Astrocyte (in vitro differentiated cells and primary cell): ENCODE measurements at regions not wholly inside any gene's neighbourhood (a gene's known extent, or its start where the extent isn't known, plus 50 kb on each side); places are given as distances from the start of the nearest gene placed in this dataset.

Experiments
- EZH2 ChIP-seq: IDR thresholded peaks from 2 replicates; pipeline ENCODE4 v1.6.1; 2012; ENCODE audit warnings: mild to moderate bottlenecking, low read length, inconsistent platforms; ENCODE audit not compliant: insufficient read depth
- TF ChIP-seq, protein P1 (sequence below): IDR thresholded peaks from 2 replicates; pipeline ENCODE4 v1.5.1; 2011; ENCODE audit warnings: low read depth, mild to moderate bottlenecking, inconsistent platforms, low read length, moderate library complexity; ENCODE audit not compliant: insufficient read depth

DNA sequence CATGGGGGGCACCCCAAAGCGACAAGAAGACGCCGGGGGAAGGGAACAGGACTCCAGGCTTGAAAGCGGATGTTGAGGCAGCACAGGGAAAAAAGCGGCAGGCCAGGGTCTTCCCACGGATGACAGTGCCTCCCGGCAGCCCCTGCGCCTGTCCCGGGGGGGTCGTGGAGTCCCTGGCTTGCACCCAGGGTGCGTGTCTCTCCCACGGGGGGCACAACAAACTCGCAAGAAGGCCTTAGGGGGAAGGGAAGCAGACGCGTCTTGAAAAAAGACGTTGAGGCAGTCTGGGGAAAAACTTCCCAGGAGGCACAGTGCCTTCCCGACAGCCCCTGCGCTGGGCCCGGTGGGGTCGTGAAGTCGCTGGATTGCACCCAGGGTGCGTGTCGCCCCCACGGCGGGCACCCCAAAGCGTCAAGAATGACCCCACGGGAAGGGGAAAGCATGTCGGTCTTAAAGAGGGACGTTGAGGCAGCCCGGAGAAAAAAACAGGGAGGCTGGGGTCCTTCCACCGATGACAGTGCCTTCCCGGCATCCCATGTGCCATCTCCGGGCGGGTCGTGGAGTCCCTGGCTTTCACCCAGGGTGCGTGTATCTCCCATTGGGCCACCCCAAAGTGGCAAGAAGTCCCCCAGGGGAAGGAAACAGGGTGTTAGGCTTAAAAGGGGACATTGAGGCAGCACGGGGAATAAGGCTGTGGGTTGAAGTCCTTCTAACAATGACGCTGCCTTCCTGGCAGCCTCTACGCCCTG lies 159.9 kb upstream of the ALG10B start:
- TF ChIP-seq, protein P1, sequence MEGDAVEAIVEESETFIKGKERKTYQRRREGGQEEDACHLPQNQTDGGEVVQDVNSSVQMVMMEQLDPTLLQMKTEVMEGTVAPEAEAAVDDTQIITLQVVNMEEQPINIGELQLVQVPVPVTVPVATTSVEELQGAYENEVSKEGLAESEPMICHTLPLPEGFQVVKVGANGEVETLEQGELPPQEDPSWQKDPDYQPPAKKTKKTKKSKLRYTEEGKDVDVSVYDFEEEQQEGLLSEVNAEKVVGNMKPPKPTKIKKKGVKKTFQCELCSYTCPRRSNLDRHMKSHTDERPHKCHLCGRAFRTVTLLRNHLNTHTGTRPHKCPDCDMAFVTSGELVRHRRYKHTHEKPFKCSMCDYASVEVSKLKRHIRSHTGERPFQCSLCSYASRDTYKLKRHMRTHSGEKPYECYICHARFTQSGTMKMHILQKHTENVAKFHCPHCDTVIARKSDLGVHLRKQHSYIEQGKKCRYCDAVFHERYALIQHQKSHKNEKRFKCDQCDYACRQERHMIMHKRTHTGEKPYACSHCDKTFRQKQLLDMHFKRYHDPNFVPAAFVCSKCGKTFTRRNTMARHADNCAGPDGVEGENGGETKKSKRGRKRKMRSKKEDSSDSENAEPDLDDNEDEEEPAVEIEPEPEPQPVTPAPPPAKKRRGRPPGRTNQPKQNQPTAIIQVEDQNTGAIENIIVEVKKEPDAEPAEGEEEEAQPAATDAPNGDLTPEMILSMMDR = no peak
- no peak for TF ChIP-seq EZH2
